SIG-M5 treated with dmso at 0.1 percent for 504 hours (cell line): ENCODE measurements at regions not wholly inside any gene's neighbourhood (a gene's known extent, or its start where the extent isn't known, plus 50 kb on each side); places are given as distances from the start of the nearest gene placed in this dataset.

Experiments
- DNase-seq: peaks from one replicate; lab custom pipeline; 2025; ENCODE audit not compliant: unreplicated experiment; lab: John Stamatoyannopoulos, UW

DNA sequence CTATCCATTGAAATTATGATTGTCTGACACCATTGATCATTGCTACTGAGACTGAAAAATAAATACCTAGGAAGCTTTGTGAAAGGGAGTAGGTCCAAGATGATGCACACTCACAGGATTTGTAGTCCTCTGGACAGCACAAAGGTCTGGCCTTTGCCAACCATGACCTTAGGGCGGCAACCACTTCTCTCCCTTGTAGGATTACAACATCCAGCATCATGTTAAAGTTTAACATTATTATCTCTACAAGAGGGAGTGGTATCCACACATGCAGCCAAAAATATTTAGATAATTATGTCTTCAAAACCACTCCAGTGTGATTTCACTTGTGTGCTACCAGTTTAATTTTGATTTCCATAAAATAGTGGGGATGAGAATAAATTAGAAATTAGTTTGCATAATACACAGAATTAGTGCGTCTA, 51.1 kb upstream of the NHSL1 start:
- DNase-seq: no peak

- DNase-seq: no peak
Measured at GRCh38 chr6:138554146-138554545, 54.9 kb upstream of the NHSL1 start.

- DNase-seq: peak; percentile 35
Measured at GRCh38 chr6:138555421-138555988, 56.2 kb upstream of the NHSL1 start.

GRCh38 chr6:138557147-138557546, 57.9 kb upstream of the NHSL1 start:
- no peak for DNase-seq

DNA sequence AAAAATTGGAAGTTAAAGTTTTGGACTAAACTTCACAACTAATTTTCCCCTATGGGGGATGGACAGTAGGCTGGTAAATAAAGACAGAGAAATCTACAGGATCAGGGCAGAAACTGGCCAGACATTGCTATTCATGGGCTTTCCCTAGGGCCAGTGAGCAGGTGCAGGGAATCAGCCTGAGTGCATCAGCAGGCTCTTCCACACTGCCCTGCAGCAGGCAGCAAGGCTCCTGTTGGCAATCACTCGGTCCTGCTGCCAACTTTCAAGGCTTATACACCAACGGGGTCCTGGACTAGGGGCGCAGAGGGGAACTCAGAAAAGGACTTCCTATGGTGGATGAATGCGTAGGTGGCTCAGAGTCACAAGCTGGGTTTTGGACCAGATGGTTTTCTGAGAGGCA, 59.8 kb upstream of the NHSL1 start:
- DNase-seq: no peak

DNA sequence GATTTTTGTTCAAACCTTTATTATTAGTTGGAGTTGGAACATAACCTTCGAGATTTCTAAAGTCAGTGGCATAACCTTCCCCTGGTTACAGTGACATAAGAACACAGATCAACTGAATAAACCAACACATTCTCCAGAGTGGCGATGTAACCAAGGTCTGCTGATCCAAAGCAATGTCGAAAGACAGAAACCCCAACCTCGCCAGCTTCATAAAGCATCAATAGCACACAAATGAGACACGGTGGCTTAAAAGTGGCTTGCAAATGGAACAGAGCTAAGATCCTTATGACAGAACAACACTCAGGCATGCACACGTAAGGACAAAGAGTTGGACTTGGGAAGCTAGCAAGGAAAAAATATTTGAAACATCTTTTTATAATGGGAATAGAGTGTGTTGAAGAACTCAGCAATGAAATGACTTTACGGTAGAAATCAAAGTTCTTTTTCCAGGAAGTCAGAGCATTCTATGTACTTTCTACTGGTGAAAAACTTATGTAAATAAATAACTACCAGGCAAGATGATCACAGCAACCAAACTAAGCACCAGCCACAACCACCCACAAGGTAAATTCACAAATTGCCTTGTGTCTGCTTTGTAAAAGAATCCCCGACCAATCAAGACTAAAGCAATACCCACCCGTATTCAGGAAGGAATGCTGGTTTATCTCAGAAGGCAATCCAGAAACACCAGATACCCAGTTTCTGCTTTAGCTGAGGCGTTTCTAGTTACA, 61.0 kb upstream of the NHSL1 start:
- no peak for DNase-seq

- no peak for DNase-seq
Measured at GRCh38 chr6:138562691-138563090, 63.4 kb upstream of the NHSL1 start.

GRCh38 chr6:138563231-138563630, 63.9 kb upstream of the NHSL1 start:
- DNase-seq: no peak

GRCh38 chr6:138563650-138564049, 64.4 kb upstream of the NHSL1 start:
- no peak for DNase-seq

GRCh38 chr6:138564170-138564721, 65.0 kb upstream of the NHSL1 start:
- DNase-seq: no peak

- DNase-seq: no peak
Measured at GRCh38 chr6:138567052-138567451, 67.8 kb upstream of the NHSL1 start.

DNA sequence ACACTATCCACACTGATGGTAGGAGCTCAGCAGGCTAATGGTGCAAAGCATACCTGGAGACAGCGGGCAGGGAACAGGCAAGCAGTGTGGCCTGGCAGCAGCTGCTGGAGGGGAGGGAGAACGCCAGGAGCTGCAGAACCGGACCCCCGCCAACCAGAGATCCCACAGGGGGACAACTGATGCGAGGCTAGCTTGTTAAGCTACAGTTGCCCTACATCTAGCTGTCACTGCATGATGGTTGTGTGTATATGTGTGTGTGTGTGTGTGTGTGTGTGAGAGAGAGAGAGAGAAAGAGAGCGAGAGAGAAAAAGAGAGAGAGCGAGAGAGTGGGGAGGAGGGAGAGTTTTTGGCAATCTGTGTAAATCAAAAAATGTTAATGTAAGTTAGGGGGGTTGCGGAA, 69.7 kb upstream of the NHSL1 start:
- DNase-seq: no peak

- no peak for DNase-seq
Measured at GRCh38 chr6:138569554-138569953, 70.3 kb upstream of the NHSL1 start.

GRCh38 chr6:138569970-138570724, 70.9 kb upstream of the NHSL1 start:
- DNase-seq: no peak

- no peak for DNase-seq
Measured at GRCh38 chr6:138570725-138571029, 71.4 kb upstream of the NHSL1 start.

DNA sequence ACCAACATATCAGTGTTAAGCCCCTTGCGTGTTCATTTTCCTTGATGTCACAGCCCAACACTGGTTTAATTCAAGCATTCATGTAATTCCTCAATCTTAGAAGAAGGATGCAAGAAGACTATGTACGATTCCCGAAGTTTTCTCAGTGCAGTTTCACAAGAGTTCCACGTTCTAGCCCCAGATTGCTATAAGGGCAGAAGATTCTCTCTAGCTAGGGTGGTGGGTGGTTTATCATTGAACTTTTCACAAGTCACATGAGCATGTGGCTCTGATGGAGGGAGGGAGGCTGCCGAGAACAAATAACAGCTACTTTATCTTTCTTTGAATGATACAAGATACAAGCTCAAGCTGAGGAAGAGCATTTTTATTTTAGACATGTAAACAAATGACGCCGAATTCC, 71.9 kb upstream of the NHSL1 start:
- DNase-seq: no peak

DNA sequence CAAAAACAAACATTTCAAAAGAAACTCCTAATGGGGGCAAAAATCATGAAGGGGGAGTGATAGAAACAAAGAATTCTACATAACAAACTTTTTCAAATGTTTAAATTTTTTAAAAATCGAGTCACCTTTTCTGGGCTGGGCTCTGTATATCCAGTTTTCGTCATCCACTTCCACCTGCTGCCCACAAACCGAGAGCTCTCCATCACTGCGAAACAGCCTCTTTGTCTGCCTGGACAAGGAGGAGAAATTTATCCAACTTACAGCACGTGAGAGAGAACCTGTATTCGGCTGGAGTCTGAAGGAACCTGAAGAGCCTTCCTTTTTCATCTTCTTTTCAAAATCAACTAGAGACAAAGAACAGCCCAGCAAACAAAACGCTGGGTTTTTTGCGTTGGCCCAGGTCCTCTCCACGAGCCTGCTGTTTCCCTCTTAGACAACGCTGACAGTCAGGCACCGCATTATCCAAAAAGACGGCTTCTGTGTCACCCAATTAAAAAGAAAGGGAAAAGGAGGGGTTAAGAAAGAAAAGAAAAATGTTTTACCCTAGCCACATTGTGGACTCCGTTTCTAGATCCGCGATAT, 72.4 kb upstream of the NHSL1 start:
- no peak for DNase-seq

DNA sequence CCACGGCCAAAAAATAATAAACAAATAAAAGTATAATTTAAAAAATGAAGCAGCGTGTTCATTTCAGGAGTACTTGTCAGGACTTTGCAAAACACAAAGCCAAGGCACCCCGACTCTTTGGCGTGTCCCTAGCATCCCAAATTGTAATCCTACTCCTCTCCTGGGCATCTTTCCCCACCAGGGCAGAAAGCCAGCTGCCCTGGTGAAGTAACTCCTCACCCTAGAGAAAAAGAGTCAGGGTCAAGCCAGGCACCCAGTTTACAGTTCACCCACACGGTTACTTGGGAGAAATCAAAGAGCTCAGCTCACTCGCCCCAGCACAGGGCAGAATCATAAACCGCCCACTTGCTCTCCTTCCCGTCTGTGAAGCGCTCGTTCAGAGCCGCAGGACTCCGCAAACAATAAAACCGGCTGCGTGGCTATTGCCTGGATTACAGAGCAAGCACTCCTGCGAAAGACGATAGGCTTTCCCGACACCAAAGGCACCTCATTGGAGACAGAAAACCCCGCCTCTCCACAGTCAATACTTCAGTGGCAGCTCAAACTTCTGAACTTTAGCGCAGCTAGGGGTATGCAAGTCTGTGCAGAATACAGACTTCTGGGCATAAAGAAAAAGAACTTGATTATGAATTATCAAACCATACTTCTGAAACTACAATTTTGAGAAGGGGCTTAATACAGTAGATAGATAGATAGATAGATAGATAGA, 73.0 kb upstream of the NHSL1 start:
- DNase-seq: peak; percentile 21

GRCh38 chr6:138572885-138573284, 73.6 kb upstream of the NHSL1 start:
- no peak for DNase-seq

DNA sequence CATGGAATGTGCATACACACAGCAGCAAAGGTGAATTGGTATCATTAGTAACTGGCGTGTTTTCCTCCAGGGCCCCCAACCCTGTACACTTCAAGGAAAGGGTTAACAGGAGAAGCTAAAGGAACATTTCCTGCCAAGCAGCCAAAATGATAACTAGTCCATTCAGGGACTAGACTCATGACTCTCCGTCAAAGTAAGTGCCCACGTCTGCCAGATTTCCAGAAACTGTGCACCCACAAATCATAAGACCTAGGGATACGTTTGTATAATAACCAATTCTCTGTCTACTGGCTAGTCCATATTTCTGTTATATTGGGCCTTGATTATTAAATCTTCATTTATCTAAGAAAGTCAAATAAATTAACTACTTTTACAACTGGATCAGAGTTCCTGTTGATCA, 76.0 kb upstream of the NHSL1 start:
- DNase-seq: no peak

- DNase-seq: no peak
Measured at GRCh38 chr6:138576313-138576712, 77.0 kb upstream of the NHSL1 start.
